HL-60 (cell line): ENCODE measurements at regions not wholly inside any gene's neighbourhood (a gene's known extent, or its start where the extent isn't known, plus 50 kb on each side); places are given as distances from the start of the nearest gene placed in this dataset.

Experiments
- CTCF ChIP-seq: IDR thresholded peaks from one replicate; pipeline ENCODE4 v1.5.1; 2011; ENCODE audit warnings: low read length, control low read depth, inconsistent platforms; ENCODE audit not compliant: insufficient read depth
- POLR2AphosphoS5 ChIP-seq: IDR thresholded peaks from 2 replicates; pipeline ENCODE4 v1.6.1; 2012; ENCODE audit warnings: low read depth
- REST ChIP-seq: IDR thresholded peaks from 2 replicates; pipeline ENCODE4 v1.6.1; 2012; ENCODE audit warnings: low read depth; ENCODE audit not compliant: insufficient replicate concordance

GRCh38 chr15:31484986-31485385 lies 158.4 kb downstream of the KLF13 start:
- TF ChIP-seq CTCF: no peak
- no peak for TF ChIP-seq POLR2AphosphoS5
- no peak for TF ChIP-seq REST
